WTC11 (cell line): ENCODE measurements at regions not wholly inside any gene's neighbourhood (a gene's known extent, or its start where the extent isn't known, plus 50 kb on each side); places are given as distances from the start of the nearest gene placed in this dataset.

Experiments
- ATAC-seq: fragments of 200-7000 bp; cut with Tn5 transposase; 2 replicates; pipeline ENCODE4 v1.10.0; 2021; ENCODE audit warnings: mild to moderate bottlenecking, moderate library complexity
- CTCF ChIA-PET: fragments of 300-600 bp; sonication (Branson Sonifier 250); formaldehyde crosslinking; loops from one replicate; lab custom pipeline; 2021; ENCODE audit warnings: antibody characterized with exemption; lab: Charles Lee
- POLR2A ChIA-PET: fragments of 350-600 bp; sonication (Branson Sonifier 250); formaldehyde crosslinking; loops from one replicate; lab custom pipeline; 2021; ENCODE audit warnings: antibody characterized with exemption; lab: Charles Lee
- DNase-seq: peaks from one replicate; pipeline ENCODE4 v3.0.0; 2021; ENCODE audit warnings: low spot score
- H3K27ac Mint-ChIP-seq: 2 replicates; pipeline ENCODE4 v1.8.0; 2021; ENCODE audit warnings: mixed read lengths
- H3K27me3 Mint-ChIP-seq: 2 replicates; pipeline ENCODE4 v1.8.0; 2021; ENCODE audit warnings: low read depth, mild to moderate bottlenecking, moderate library complexity, mixed read lengths
- H3K36me3 Mint-ChIP-seq: 2 replicates; pipeline ENCODE4 v1.8.0; 2021; ENCODE audit warnings: mixed read lengths
- H3K4me1 Mint-ChIP-seq: 2 replicates; pipeline ENCODE4 v1.8.0; 2022; ENCODE audit warnings: mixed read lengths
- H3K4me3 Mint-ChIP-seq: 2 replicates; pipeline ENCODE4 v1.8.0; 2021; ENCODE audit warnings: mild to moderate bottlenecking, moderate library complexity, mixed read lengths
- H3K9me3 Mint-ChIP-seq: 2 replicates; pipeline ENCODE4 v1.8.0; 2021; ENCODE audit warnings: mixed read lengths
- ATF1 ChIP-seq: sonication (generic); formaldehyde crosslinking; IDR thresholded peaks from 2 replicates; pipeline ENCODE4 v1.8.1; 2023; ENCODE audit warnings: mild to moderate bottlenecking, moderate library complexity, missing genetic modification reagents
- FOXK1 ChIP-seq: sonication (generic); formaldehyde crosslinking; IDR thresholded peaks from 2 replicates; pipeline ENCODE4 v1.8.0; 2022; ENCODE audit warnings: mild to moderate bottlenecking, moderate library complexity, missing genetic modification reagents
- FOXP1 ChIP-seq: sonication (generic); formaldehyde crosslinking; IDR thresholded peaks from 2 replicates; pipeline ENCODE4 v1.8.0; 2022; ENCODE audit warnings: missing genetic modification reagents, mild to moderate bottlenecking, moderate library complexity, borderline replicate concordance
- JUN ChIP-seq: sonication (generic); formaldehyde crosslinking; IDR thresholded peaks from 2 replicates; pipeline ENCODE4 v1.8.0; 2023; ENCODE audit warnings: mild to moderate bottlenecking, missing genetic modification reagents
- MYBL2 ChIP-seq: sonication (generic); formaldehyde crosslinking; IDR thresholded peaks from 2 replicates; pipeline ENCODE4 v1.8.1; 2023; ENCODE audit warnings: mild to moderate bottlenecking, moderate library complexity, missing genetic modification reagents
- NFATC4 ChIP-seq: fragments of 250-450 bp; sonication (Bioruptor Pico); IDR thresholded peaks from 2 replicates; pipeline ENCODE4 v1.9.0; 2021; ENCODE audit warnings: mild to moderate bottlenecking
- NR1H2 ChIP-seq: sonication (generic); formaldehyde crosslinking; IDR thresholded peaks from 2 replicates; pipeline ENCODE4 v1.9.0; 2021; ENCODE audit warnings: mild to moderate bottlenecking, moderate library complexity, missing genetic modification reagents
- SOX15 ChIP-seq: fragments of 250-450 bp; sonication (Bioruptor Pico); IDR thresholded peaks from 2 replicates; pipeline ENCODE4 v1.9.0; 2021; ENCODE audit warnings: mild to moderate bottlenecking
- SP1 ChIP-seq: sonication (generic); formaldehyde crosslinking; conservative IDR thresholded peaks from 2 replicates; pipeline ENCODE4 v1.8.1; 2022; ENCODE audit warnings: missing genetic modification reagents
- TP53 ChIP-seq: sonication (generic); formaldehyde crosslinking; IDR thresholded peaks from 2 replicates; pipeline ENCODE4 v1.8.1; 2023; ENCODE audit warnings: mild to moderate bottlenecking, missing genetic modification reagents
- ZNF138 ChIP-seq: sonication (generic); formaldehyde crosslinking; conservative IDR thresholded peaks from 2 replicates; pipeline ENCODE4 v1.8.1; 2022; ENCODE audit warnings: mild to moderate bottlenecking, moderate library complexity, missing genetic modification reagents
- ZNF263 ChIP-seq: sonication (generic); formaldehyde crosslinking; IDR thresholded peaks from 2 replicates; pipeline ENCODE4 v1.8.1; 2022; ENCODE audit warnings: low read depth, mild to moderate bottlenecking, moderate library complexity, missing genetic modification reagents
- ZNF396 ChIP-seq: fragments of 250-450 bp; sonication (Bioruptor Pico); IDR thresholded peaks from 2 replicates; pipeline ENCODE4 v1.8.0; 2021; ENCODE audit warnings: mild to moderate bottlenecking, moderate library complexity, borderline replicate concordance
- ZNF416 ChIP-seq: fragments of 250-450 bp; sonication (Bioruptor Pico); IDR thresholded peaks from 2 replicates; pipeline ENCODE4 v1.9.0; 2021; ENCODE audit warnings: mild to moderate bottlenecking, inconsistent platforms
- TF ChIP-seq, protein P1 (sequence below): sonication (generic); formaldehyde crosslinking; IDR thresholded peaks from 2 replicates; pipeline ENCODE4 v1.8.0; 2022; ENCODE audit warnings: missing genetic modification reagents
- TF ChIP-seq, protein P2 (sequence below): fragments of 250-450 bp; sonication (Bioruptor Pico); IDR thresholded peaks from 2 replicates; pipeline ENCODE4 v1.9.0; 2021; ENCODE audit warnings: mild to moderate bottlenecking
- TF ChIP-seq, protein P3 (sequence below): sonication (generic); formaldehyde crosslinking; IDR thresholded peaks from 2 replicates; pipeline ENCODE4 v1.8.0; 2023; ENCODE audit warnings: missing genetic modification reagents, mild to moderate bottlenecking, borderline replicate concordance
- TF ChIP-seq, protein P4 (sequence below): sonication (generic); formaldehyde crosslinking; conservative IDR thresholded peaks from 2 replicates; pipeline ENCODE4 v1.8.1; 2023; ENCODE audit warnings: mild to moderate bottlenecking, low read depth, missing genetic modification reagents, moderate library complexity
- TF ChIP-seq, protein P5 (sequence below): sonication (generic); formaldehyde crosslinking; IDR thresholded peaks from 2 replicates; pipeline ENCODE4 v1.8.0; 2022; ENCODE audit warnings: mild to moderate bottlenecking, missing genetic modification reagents

DNA sequence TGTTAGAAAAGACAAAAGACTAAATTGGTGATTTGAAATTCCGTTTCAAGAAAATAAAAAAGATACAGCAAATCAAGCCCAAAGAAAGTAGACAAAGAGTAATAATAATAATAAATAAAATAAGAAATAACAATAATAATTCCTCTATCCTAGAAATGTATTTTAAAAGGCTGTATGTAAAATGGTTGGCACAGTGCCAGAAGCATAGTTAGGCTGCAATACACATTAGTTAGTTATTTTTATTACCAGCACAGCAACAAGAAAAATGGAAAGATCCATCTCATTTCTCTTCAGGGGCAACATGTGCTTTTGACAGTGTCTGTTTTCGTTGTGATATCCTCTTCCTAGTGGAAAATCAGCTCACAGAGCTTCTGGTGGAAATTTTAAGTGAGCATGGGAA lies 174.1 kb upstream of the TMTC1 start (continued):
- TF ChIP-seq, protein P1, sequence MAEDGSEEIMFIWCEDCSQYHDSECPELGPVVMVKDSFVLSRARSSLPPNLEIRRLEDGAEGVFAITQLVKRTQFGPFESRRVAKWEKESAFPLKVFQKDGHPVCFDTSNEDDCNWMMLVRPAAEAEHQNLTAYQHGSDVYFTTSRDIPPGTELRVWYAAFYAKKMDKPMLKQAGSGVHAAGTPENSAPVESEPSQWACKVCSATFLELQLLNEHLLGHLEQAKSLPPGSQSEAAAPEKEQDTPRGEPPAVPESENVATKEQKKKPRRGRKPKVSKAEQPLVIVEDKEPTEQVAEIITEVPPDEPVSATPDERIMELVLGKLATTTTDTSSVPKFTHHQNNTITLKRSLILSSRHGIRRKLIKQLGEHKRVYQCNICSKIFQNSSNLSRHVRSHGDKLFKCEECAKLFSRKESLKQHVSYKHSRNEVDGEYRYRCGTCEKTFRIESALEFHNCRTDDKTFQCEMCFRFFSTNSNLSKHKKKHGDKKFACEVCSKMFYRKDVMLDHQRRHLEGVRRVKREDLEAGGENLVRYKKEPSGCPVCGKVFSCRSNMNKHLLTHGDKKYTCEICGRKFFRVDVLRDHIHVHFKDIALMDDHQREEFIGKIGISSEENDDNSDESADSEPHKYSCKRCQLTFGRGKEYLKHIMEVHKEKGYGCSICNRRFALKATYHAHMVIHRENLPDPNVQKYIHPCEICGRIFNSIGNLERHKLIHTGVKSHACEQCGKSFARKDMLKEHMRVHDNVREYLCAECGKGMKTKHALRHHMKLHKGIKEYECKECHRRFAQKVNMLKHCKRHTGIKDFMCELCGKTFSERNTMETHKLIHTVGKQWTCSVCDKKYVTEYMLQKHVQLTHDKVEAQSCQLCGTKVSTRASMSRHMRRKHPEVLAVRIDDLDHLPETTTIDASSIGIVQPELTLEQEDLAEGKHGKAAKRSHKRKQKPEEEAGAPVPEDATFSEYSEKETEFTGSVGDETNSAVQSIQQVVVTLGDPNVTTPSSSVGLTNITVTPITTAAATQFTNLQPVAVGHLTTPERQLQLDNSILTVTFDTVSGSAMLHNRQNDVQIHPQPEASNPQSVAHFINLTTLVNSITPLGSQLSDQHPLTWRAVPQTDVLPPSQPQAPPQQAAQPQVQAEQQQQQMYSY (CRISPR knock-in tag), result no peak
- no peak for TF ChIP-seq ZNF416 (CRISPR knock-in tag)
- TF ChIP-seq NR1H2 (CRISPR knock-in tag), result no peak
- TF ChIP-seq, protein P2, sequence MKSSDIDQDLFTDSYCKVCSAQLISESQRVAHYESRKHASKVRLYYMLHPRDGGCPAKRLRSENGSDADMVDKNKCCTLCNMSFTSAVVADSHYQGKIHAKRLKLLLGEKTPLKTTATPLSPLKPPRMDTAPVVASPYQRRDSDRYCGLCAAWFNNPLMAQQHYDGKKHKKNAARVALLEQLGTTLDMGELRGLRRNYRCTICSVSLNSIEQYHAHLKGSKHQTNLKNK (CRISPR knock-in tag), result no peak
- TF ChIP-seq FOXK1 (CRISPR knock-in tag), result no peak
- no peak for TF ChIP-seq JUN
- TF ChIP-seq MYBL2, result no peak
- TF ChIP-seq ZNF138 (CRISPR knock-in tag), result no peak
- TF ChIP-seq ATF1, result no peak
- TF ChIP-seq NFATC4 (CRISPR knock-in tag), result no peak
- TF ChIP-seq, protein P3, sequence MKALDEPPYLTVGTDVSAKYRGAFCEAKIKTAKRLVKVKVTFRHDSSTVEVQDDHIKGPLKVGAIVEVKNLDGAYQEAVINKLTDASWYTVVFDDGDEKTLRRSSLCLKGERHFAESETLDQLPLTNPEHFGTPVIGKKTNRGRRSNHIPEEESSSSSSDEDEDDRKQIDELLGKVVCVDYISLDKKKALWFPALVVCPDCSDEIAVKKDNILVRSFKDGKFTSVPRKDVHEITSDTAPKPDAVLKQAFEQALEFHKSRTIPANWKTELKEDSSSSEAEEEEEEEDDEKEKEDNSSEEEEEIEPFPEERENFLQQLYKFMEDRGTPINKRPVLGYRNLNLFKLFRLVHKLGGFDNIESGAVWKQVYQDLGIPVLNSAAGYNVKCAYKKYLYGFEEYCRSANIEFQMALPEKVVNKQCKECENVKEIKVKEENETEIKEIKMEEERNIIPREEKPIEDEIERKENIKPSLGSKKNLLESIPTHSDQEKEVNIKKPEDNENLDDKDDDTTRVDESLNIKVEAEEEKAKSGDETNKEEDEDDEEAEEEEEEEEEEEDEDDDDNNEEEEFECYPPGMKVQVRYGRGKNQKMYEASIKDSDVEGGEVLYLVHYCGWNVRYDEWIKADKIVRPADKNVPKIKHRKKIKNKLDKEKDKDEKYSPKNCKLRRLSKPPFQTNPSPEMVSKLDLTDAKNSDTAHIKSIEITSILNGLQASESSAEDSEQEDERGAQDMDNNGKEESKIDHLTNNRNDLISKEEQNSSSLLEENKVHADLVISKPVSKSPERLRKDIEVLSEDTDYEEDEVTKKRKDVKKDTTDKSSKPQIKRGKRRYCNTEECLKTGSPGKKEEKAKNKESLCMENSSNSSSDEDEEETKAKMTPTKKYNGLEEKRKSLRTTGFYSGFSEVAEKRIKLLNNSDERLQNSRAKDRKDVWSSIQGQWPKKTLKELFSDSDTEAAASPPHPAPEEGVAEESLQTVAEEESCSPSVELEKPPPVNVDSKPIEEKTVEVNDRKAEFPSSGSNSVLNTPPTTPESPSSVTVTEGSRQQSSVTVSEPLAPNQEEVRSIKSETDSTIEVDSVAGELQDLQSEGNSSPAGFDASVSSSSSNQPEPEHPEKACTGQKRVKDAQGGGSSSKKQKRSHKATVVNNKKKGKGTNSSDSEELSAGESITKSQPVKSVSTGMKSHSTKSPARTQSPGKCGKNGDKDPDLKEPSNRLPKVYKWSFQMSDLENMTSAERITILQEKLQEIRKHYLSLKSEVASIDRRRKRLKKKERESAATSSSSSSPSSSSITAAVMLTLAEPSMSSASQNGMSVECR (CRISPR knock-in tag), result no peak
- TF ChIP-seq SOX15 (CRISPR knock-in tag), result no peak
- TF ChIP-seq, protein P4, sequence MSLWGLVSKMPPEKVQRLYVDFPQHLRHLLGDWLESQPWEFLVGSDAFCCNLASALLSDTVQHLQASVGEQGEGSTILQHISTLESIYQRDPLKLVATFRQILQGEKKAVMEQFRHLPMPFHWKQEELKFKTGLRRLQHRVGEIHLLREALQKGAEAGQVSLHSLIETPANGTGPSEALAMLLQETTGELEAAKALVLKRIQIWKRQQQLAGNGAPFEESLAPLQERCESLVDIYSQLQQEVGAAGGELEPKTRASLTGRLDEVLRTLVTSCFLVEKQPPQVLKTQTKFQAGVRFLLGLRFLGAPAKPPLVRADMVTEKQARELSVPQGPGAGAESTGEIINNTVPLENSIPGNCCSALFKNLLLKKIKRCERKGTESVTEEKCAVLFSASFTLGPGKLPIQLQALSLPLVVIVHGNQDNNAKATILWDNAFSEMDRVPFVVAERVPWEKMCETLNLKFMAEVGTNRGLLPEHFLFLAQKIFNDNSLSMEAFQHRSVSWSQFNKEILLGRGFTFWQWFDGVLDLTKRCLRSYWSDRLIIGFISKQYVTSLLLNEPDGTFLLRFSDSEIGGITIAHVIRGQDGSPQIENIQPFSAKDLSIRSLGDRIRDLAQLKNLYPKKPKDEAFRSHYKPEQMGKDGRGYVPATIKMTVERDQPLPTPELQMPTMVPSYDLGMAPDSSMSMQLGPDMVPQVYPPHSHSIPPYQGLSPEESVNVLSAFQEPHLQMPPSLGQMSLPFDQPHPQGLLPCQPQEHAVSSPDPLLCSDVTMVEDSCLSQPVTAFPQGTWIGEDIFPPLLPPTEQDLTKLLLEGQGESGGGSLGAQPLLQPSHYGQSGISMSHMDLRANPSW (CRISPR knock-in tag), result no peak
- TF ChIP-seq, all 79 proteins: peak for 0

DNA sequence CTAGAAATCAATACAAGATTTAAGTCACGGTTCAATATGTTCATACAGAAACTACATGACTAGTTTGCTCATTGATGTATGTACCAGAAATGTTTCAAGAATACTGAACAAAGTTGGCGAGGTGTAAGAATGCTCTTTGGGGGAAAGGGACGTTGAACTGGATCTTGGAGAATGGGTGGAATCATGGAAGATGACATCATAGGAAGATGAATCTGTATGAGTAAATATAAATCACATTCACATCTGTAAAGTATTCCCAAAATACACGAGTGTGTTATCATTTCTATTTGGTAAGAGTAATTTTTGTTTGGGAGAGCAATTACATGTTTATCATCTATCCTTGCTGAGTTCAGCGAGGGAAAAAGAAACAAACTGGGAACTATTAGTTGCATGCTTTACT lies 162.2 kb upstream of the TMTC1 start:
- Mint-ChIP-seq H3K4me1 (no peaks in the 10 kb centered on the region), H3K27ac (no peak overlapping the region), H3K9me3 (peaks cover 2% of the 10 kb centered on the region), H3K36me3 (peaks cover 1% of the 10 kb centered on the region; the same call in 1 of the 2 replicates), H3K27me3 (no peaks in the 10 kb centered on the region), H3K4me3 (no peak overlapping the region)
- ATAC-seq, result no peak
- ChIA-PET POLR2A (no interaction called here), CTCF (no interaction called here)
- no peak for DNase-seq
- TF ChIP-seq TP53 (no peak), SOX15 (CRISPR knock-in tag) (no peak), ZNF263 (no peak), NFATC4 (CRISPR knock-in tag) (no peak), FOXP1 (CRISPR knock-in tag) (no peak), SP1 (CRISPR knock-in tag) (no peak), ZNF396 (no peak)
- TF ChIP-seq, protein P5, sequence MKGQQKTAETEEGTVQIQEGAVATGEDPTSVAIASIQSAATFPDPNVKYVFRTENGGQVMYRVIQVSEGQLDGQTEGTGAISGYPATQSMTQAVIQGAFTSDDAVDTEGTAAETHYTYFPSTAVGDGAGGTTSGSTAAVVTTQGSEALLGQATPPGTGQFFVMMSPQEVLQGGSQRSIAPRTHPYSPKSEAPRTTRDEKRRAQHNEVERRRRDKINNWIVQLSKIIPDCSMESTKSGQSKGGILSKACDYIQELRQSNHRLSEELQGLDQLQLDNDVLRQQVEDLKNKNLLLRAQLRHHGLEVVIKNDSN (CRISPR knock-in tag), result no peak
- TF ChIP-seq, protein P4 (CRISPR knock-in tag), result no peak
